ENCODE measurements at regions not wholly inside any gene's neighbourhood (a gene's known extent, or its start where the extent isn't known, plus 50 kb on each side); places are given as distances from the start of the nearest gene placed in this dataset.

- TF ChIP-seq, protein P1, sequence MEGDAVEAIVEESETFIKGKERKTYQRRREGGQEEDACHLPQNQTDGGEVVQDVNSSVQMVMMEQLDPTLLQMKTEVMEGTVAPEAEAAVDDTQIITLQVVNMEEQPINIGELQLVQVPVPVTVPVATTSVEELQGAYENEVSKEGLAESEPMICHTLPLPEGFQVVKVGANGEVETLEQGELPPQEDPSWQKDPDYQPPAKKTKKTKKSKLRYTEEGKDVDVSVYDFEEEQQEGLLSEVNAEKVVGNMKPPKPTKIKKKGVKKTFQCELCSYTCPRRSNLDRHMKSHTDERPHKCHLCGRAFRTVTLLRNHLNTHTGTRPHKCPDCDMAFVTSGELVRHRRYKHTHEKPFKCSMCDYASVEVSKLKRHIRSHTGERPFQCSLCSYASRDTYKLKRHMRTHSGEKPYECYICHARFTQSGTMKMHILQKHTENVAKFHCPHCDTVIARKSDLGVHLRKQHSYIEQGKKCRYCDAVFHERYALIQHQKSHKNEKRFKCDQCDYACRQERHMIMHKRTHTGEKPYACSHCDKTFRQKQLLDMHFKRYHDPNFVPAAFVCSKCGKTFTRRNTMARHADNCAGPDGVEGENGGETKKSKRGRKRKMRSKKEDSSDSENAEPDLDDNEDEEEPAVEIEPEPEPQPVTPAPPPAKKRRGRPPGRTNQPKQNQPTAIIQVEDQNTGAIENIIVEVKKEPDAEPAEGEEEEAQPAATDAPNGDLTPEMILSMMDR (IDR thresholded peaks at IDR 0.05), result no peak
- no peak for TF ChIP-seq EZH2 (IDR thresholded peaks at IDR 0.05; ENCODE audit: borderline replicate concordance, insufficient read depth, low read depth, low read length, poor library complexity, severe bottlenecking)
Observed at GRCh38 chr13:55816976-55817601, 1323.6 kb upstream of the PRR20A start.

Data from B cell (primary cell).